ENCODE measurements at regions not wholly inside any gene's neighbourhood (a gene's known extent, or its start where the extent isn't known, plus 50 kb on each side); places are given as distances from the start of the nearest gene placed in this dataset.

GRCh38 chr2:176960061-176960460, 252.5 kb upstream of the HNRNPA3 start:
- H3K27me3 Mint-ChIP-seq (ENCODE audit: low read depth): peaks cover 67% of the 10 kb centered on the region
- DNase-seq (ENCODE audit: low read depth, low spot score): no peak
- no peaks in the 10 kb centered on the region for H3K9me3 Mint-ChIP-seq
- TF ChIP-seq CTCF (conservative IDR thresholded peaks at IDR 0.05): no peak
- no peaks in the 10 kb centered on the region for H3K4me1 Mint-ChIP-seq
- H3K36me3 Mint-ChIP-seq (ENCODE audit: low read depth): no peaks in the 10 kb centered on the region
- no peak overlapping the region for H3K4me3 Mint-ChIP-seq
- H3K27ac Mint-ChIP-seq (ENCODE audit: unreplicated experiment): no peak overlapping the region

GRCh38 chr2:176960736-176961520, 251.7 kb upstream of the HNRNPA3 start:
- Mint-ChIP-seq H3K36me3 (ENCODE audit: low read depth) (no peaks in the 10 kb centered on the region), H3K27ac (ENCODE audit: unreplicated experiment) (no peak overlapping the region), H3K9me3 (no peaks in the 10 kb centered on the region), H3K4me1 (no peaks in the 10 kb centered on the region), H3K27me3 (ENCODE audit: low read depth) (peaks cover 65% of the 10 kb centered on the region), H3K4me3 (no peak overlapping the region)
- no peak for TF ChIP-seq CTCF (conservative IDR thresholded peaks at IDR 0.05)
- no peak for DNase-seq (ENCODE audit: low read depth, low spot score)

DNA sequence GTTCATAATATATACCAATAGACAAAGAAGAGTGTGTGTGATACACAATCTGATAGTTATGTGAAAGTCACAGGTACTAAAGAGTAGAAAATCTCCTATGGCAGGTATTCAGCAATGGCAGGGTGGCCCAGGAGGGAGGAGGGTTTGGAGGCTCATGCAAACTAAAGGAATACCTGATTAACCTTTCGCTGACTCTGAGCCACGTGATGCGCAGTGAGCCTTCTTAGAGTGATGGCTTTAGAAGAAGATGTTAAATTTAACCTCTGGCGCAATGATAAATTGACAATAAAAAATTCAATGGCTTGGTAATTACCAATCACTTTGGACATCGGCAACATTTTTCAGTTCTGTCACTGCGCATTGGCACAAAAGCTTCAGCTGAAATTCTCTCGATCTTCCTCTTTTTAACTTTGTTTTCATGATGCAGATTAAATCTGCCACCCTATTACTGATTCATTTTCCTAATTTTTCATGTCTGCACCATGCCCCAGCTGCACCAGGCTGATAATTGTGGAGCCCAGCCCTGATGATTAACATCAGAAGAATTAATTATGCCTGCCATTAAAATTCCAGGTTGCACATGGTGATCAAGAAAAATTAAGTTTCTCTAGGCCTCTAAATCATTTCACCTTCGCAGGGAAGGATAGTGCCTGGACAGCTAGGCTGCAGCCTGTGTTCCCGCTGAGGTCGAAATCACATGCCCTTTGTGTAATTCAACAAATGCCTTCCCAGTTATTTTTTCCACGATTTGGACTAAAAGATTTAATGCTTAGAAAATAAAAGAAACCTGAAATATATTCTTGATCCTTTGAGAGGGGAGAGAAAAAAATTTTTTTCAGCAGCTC, 250.6 kb upstream of the HNRNPA3 start:
- H3K4me1 Mint-ChIP-seq: no peaks in the 10 kb centered on the region
- no peaks in the 10 kb centered on the region for H3K9me3 Mint-ChIP-seq
- H3K27me3 Mint-ChIP-seq (ENCODE audit: low read depth): peaks cover 60% of the 10 kb centered on the region
- no peak for TF ChIP-seq CTCF (conservative IDR thresholded peaks at IDR 0.05)
- no peak for DNase-seq (ENCODE audit: low read depth, low spot score)
- H3K36me3 Mint-ChIP-seq (ENCODE audit: low read depth): no peaks in the 10 kb centered on the region
- H3K27ac Mint-ChIP-seq (ENCODE audit: unreplicated experiment): no peak overlapping the region
- H3K4me3 Mint-ChIP-seq: no peak overlapping the region

DNA sequence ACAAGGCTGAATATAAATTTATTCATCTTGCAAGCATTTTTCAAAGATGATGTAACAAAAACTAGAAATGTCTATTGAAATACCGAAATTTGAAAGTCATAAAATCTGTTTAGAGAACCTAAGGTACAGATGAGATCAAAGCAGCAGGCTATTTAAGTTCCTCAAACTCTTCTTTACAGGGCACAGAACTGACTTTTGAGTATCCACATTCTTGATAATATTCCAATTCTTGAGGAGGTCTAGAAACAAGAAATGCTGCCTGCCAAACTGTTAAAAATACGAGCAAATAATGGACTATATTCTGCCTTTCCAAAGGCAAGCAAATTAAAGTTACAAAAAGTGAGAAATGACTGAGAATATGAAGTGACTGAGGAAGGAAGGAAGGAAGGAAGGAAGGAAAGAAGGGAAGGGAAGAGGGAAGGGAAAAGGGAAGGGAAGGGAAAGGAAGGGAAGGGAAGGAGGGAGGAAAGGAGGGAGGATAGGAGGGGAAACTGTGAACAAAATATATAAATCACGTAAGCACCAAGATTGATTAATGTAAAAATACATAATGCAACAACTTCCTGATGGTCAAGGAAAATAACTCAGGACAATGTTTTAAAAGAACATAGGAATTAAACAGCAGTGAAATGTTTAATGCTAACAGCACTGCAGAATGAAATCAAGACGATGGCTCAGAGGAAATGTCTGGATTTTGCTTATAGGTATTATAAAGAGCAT, 248.9 kb upstream of the HNRNPA3 start:
- H3K36me3 Mint-ChIP-seq (ENCODE audit: low read depth): no peaks in the 10 kb centered on the region
- H3K9me3 Mint-ChIP-seq: no peaks in the 10 kb centered on the region
- DNase-seq (ENCODE audit: low read depth, low spot score): no peak
- no peak overlapping the region for H3K4me3 Mint-ChIP-seq
- TF ChIP-seq CTCF (conservative IDR thresholded peaks at IDR 0.05): no peak
- no peak overlapping the region for H3K27ac Mint-ChIP-seq (ENCODE audit: unreplicated experiment)
- H3K4me1 Mint-ChIP-seq: no peaks in the 10 kb centered on the region
- H3K27me3 Mint-ChIP-seq (ENCODE audit: low read depth): peaks cover 75% of the 10 kb centered on the region

GRCh38 chr2:176967911-176968450, 244.6 kb upstream of the HNRNPA3 start:
- peaks cover 58% of the 10 kb centered on the region for H3K27me3 Mint-ChIP-seq (ENCODE audit: low read depth)
- no peak for TF ChIP-seq CTCF (conservative IDR thresholded peaks at IDR 0.05)
- H3K27ac Mint-ChIP-seq (ENCODE audit: unreplicated experiment): no peak overlapping the region
- H3K36me3 Mint-ChIP-seq (ENCODE audit: low read depth): no peaks in the 10 kb centered on the region
- no peak overlapping the region for H3K4me3 Mint-ChIP-seq
- DNase-seq (ENCODE audit: low read depth, low spot score): no peak
- no peaks in the 10 kb centered on the region for H3K4me1 Mint-ChIP-seq
- H3K9me3 Mint-ChIP-seq: no peaks in the 10 kb centered on the region

Measured in neural crest cell (in vitro differentiated cells).